WTC11 (cell line): ENCODE measurements at regions not wholly inside any gene's neighbourhood (a gene's known extent, or its start where the extent isn't known, plus 50 kb on each side); places are given as distances from the start of the nearest gene placed in this dataset.

Source experiments
- ATAC-seq: fragments of 200-7000 bp; cut with Tn5 transposase; 2 replicates; pipeline ENCODE4 v1.10.0; 2021; ENCODE audit warnings: mild to moderate bottlenecking, moderate library complexity
- CTCF ChIA-PET: fragments of 300-600 bp; sonication (Branson Sonifier 250); formaldehyde crosslinking; loops from one replicate; lab custom pipeline; 2021; ENCODE audit warnings: antibody characterized with exemption; lab: Charles Lee
- POLR2A ChIA-PET: fragments of 350-600 bp; sonication (Branson Sonifier 250); formaldehyde crosslinking; loops from one replicate; lab custom pipeline; 2021; ENCODE audit warnings: antibody characterized with exemption; lab: Charles Lee
- DNase-seq: peaks from one replicate; pipeline ENCODE4 v3.0.0; 2021; ENCODE audit warnings: low spot score
- H3K27ac Mint-ChIP-seq: 2 replicates; pipeline ENCODE4 v1.8.0; 2021; ENCODE audit warnings: mixed read lengths
- H3K27me3 Mint-ChIP-seq: 2 replicates; pipeline ENCODE4 v1.8.0; 2021; ENCODE audit warnings: low read depth, mild to moderate bottlenecking, moderate library complexity, mixed read lengths
- H3K36me3 Mint-ChIP-seq: 2 replicates; pipeline ENCODE4 v1.8.0; 2021; ENCODE audit warnings: mixed read lengths
- H3K4me1 Mint-ChIP-seq: 2 replicates; pipeline ENCODE4 v1.8.0; 2022; ENCODE audit warnings: mixed read lengths
- H3K4me3 Mint-ChIP-seq: 2 replicates; pipeline ENCODE4 v1.8.0; 2021; ENCODE audit warnings: mild to moderate bottlenecking, moderate library complexity, mixed read lengths
- H3K9me3 Mint-ChIP-seq: 2 replicates; pipeline ENCODE4 v1.8.0; 2021; ENCODE audit warnings: mixed read lengths
- CBFB ChIP-seq: sonication (generic); formaldehyde crosslinking; IDR thresholded peaks from 2 replicates; pipeline ENCODE4 v1.8.1; 2022; ENCODE audit warnings: mild to moderate bottlenecking, low read depth, missing genetic modification reagents
- FOXK1 ChIP-seq: sonication (generic); formaldehyde crosslinking; IDR thresholded peaks from 2 replicates; pipeline ENCODE4 v1.8.0; 2022; ENCODE audit warnings: mild to moderate bottlenecking, moderate library complexity, missing genetic modification reagents
- FOXP1 ChIP-seq: sonication (generic); formaldehyde crosslinking; IDR thresholded peaks from 2 replicates; pipeline ENCODE4 v1.8.0; 2022; ENCODE audit warnings: missing genetic modification reagents, mild to moderate bottlenecking, moderate library complexity, borderline replicate concordance
- GABPB1 ChIP-seq: sonication (generic); formaldehyde crosslinking; IDR thresholded peaks from 2 replicates; pipeline ENCODE4 v1.8.1; 2023; ENCODE audit warnings: mild to moderate bottlenecking, missing genetic modification reagents
- GRHL2 ChIP-seq: fragments of 250-450 bp; sonication (Bioruptor Pico); IDR thresholded peaks from 2 replicates; pipeline ENCODE4 v1.8.0; 2022; ENCODE audit warnings: mild to moderate bottlenecking, moderate library complexity; ENCODE audit not compliant: insufficient replicate concordance, severe bottlenecking
- KAT7 ChIP-seq: sonication (generic); formaldehyde crosslinking; IDR thresholded peaks from 2 replicates; pipeline ENCODE4 v1.8.1; 2023; ENCODE audit warnings: missing genetic modification reagents, mild to moderate bottlenecking, borderline replicate concordance
- NFE2L1 ChIP-seq: sonication (generic); formaldehyde crosslinking; IDR thresholded peaks from 2 replicates; pipeline ENCODE4 v1.8.1; 2023; ENCODE audit warnings: missing genetic modification reagents
- OVOL2 ChIP-seq: fragments of 250-450 bp; sonication (Bioruptor Pico); IDR thresholded peaks from 2 replicates; pipeline ENCODE4 v1.9.0; 2021; ENCODE audit warnings: mild to moderate bottlenecking, borderline replicate concordance
- TP53 ChIP-seq: sonication (generic); formaldehyde crosslinking; IDR thresholded peaks from 2 replicates; pipeline ENCODE4 v1.8.1; 2023; ENCODE audit warnings: mild to moderate bottlenecking, missing genetic modification reagents
- ZNF317 ChIP-seq: sonication (generic); formaldehyde crosslinking; IDR thresholded peaks from 2 replicates; pipeline ENCODE4 v1.8.1; 2023; ENCODE audit warnings: low read depth, mild to moderate bottlenecking, moderate library complexity, missing genetic modification reagents, borderline replicate concordance
- ZNF396 ChIP-seq: fragments of 250-450 bp; sonication (Bioruptor Pico); IDR thresholded peaks from 2 replicates; pipeline ENCODE4 v1.8.0; 2021; ENCODE audit warnings: mild to moderate bottlenecking, moderate library complexity, borderline replicate concordance
- TF ChIP-seq, protein P1 (sequence below): sonication (generic); formaldehyde crosslinking; IDR thresholded peaks from 2 replicates; pipeline ENCODE4 v1.8.0; 2022; ENCODE audit warnings: mild to moderate bottlenecking, missing genetic modification reagents
- TF ChIP-seq, protein P2 (sequence below): sonication (generic); formaldehyde crosslinking; IDR thresholded peaks from 2 replicates; pipeline ENCODE4 v1.8.1; 2022; ENCODE audit warnings: low read depth, mild to moderate bottlenecking, moderate library complexity, missing genetic modification reagents, borderline replicate concordance
- TF ChIP-seq, protein P3 (sequence below): sonication (generic); formaldehyde crosslinking; IDR thresholded peaks from 2 replicates; pipeline ENCODE4 v1.8.1; 2022; ENCODE audit warnings: low read depth, missing genetic modification reagents, borderline replicate concordance
- TF ChIP-seq, protein P4 (sequence below): sonication (generic); formaldehyde crosslinking; IDR thresholded peaks from 2 replicates; pipeline ENCODE4 v1.8.0; 2023; ENCODE audit warnings: missing genetic modification reagents, mild to moderate bottlenecking, borderline replicate concordance
- TF ChIP-seq, protein P5 (sequence below): fragments of 250-450 bp; sonication (Bioruptor Pico); IDR thresholded peaks from 2 replicates; pipeline ENCODE4 v1.9.0; 2021; ENCODE audit warnings: mild to moderate bottlenecking
- TF ChIP-seq, protein P6 (sequence below): sonication (generic); formaldehyde crosslinking; IDR thresholded peaks from 2 replicates; pipeline ENCODE4 v1.8.0; 2022; ENCODE audit warnings: missing genetic modification reagents

DNA sequence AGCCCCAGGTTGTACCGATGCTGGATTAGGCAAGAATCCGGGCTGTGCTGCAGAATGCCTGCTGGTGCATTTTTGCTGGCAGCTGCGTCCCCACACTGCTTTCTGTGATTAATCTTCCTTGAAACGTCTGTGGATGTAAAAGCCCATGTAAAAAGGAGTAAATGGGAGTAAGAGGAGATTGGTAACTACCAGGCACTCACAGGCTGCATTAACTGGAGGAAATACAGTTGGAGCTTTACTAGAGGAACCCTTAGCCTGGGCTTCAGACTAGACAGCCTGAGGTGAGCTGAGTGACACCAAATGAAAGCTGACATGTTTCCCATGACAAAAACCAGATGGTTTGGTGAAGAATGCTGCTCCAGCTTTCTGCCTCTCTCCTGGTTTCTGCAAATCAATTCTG, 190.4 kb upstream of the GAS1 start:
- ChIA-PET CTCF (no interaction called here), POLR2A (no interaction called here)
- TF ChIP-seq FOXP1, result no peak
- TF ChIP-seq, protein P1, sequence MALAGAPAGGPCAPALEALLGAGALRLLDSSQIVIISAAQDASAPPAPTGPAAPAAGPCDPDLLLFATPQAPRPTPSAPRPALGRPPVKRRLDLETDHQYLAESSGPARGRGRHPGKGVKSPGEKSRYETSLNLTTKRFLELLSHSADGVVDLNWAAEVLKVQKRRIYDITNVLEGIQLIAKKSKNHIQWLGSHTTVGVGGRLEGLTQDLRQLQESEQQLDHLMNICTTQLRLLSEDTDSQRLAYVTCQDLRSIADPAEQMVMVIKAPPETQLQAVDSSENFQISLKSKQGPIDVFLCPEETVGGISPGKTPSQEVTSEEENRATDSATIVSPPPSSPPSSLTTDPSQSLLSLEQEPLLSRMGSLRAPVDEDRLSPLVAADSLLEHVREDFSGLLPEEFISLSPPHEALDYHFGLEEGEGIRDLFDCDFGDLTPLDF, result no peak
- TF ChIP-seq OVOL2 (CRISPR knock-in tag), result no peak
- TF ChIP-seq GABPB1 (CRISPR knock-in tag), result no peak
- TF ChIP-seq, protein P2, sequence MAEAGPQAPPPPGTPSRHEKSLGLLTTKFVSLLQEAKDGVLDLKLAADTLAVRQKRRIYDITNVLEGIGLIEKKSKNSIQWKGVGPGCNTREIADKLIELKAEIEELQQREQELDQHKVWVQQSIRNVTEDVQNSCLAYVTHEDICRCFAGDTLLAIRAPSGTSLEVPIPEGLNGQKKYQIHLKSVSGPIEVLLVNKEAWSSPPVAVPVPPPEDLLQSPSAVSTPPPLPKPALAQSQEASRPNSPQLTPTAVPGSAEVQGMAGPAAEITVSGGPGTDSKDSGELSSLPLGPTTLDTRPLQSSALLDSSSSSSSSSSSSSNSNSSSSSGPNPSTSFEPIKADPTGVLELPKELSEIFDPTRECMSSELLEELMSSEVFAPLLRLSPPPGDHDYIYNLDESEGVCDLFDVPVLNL, result no peak
- TF ChIP-seq CBFB (CRISPR knock-in tag), result no peak
- no peak for TF ChIP-seq KAT7 (CRISPR knock-in tag)
- TF ChIP-seq, protein P3, sequence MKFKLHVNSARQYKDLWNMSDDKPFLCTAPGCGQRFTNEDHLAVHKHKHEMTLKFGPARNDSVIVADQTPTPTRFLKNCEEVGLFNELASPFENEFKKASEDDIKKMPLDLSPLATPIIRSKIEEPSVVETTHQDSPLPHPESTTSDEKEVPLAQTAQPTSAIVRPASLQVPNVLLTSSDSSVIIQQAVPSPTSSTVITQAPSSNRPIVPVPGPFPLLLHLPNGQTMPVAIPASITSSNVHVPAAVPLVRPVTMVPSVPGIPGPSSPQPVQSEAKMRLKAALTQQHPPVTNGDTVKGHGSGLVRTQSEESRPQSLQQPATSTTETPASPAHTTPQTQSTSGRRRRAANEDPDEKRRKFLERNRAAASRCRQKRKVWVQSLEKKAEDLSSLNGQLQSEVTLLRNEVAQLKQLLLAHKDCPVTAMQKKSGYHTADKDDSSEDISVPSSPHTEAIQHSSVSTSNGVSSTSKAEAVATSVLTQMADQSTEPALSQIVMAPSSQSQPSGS (CRISPR knock-in tag), result no peak
- TF ChIP-seq FOXK1 (CRISPR knock-in tag), result no peak
- TF ChIP-seq, protein P4, sequence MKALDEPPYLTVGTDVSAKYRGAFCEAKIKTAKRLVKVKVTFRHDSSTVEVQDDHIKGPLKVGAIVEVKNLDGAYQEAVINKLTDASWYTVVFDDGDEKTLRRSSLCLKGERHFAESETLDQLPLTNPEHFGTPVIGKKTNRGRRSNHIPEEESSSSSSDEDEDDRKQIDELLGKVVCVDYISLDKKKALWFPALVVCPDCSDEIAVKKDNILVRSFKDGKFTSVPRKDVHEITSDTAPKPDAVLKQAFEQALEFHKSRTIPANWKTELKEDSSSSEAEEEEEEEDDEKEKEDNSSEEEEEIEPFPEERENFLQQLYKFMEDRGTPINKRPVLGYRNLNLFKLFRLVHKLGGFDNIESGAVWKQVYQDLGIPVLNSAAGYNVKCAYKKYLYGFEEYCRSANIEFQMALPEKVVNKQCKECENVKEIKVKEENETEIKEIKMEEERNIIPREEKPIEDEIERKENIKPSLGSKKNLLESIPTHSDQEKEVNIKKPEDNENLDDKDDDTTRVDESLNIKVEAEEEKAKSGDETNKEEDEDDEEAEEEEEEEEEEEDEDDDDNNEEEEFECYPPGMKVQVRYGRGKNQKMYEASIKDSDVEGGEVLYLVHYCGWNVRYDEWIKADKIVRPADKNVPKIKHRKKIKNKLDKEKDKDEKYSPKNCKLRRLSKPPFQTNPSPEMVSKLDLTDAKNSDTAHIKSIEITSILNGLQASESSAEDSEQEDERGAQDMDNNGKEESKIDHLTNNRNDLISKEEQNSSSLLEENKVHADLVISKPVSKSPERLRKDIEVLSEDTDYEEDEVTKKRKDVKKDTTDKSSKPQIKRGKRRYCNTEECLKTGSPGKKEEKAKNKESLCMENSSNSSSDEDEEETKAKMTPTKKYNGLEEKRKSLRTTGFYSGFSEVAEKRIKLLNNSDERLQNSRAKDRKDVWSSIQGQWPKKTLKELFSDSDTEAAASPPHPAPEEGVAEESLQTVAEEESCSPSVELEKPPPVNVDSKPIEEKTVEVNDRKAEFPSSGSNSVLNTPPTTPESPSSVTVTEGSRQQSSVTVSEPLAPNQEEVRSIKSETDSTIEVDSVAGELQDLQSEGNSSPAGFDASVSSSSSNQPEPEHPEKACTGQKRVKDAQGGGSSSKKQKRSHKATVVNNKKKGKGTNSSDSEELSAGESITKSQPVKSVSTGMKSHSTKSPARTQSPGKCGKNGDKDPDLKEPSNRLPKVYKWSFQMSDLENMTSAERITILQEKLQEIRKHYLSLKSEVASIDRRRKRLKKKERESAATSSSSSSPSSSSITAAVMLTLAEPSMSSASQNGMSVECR (CRISPR knock-in tag), result no peak
- TF ChIP-seq, protein P5, sequence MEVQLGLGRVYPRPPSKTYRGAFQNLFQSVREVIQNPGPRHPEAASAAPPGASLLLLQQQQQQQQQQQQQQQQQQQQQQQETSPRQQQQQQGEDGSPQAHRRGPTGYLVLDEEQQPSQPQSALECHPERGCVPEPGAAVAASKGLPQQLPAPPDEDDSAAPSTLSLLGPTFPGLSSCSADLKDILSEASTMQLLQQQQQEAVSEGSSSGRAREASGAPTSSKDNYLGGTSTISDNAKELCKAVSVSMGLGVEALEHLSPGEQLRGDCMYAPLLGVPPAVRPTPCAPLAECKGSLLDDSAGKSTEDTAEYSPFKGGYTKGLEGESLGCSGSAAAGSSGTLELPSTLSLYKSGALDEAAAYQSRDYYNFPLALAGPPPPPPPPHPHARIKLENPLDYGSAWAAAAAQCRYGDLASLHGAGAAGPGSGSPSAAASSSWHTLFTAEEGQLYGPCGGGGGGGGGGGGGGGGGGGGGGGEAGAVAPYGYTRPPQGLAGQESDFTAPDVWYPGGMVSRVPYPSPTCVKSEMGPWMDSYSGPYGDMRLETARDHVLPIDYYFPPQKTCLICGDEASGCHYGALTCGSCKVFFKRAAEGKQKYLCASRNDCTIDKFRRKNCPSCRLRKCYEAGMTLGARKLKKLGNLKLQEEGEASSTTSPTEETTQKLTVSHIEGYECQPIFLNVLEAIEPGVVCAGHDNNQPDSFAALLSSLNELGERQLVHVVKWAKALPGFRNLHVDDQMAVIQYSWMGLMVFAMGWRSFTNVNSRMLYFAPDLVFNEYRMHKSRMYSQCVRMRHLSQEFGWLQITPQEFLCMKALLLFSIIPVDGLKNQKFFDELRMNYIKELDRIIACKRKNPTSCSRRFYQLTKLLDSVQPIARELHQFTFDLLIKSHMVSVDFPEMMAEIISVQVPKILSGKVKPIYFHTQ (CRISPR knock-in tag), result no peak
- TF ChIP-seq ZNF396 (CRISPR knock-in tag), result no peak
- TF ChIP-seq, protein P6, sequence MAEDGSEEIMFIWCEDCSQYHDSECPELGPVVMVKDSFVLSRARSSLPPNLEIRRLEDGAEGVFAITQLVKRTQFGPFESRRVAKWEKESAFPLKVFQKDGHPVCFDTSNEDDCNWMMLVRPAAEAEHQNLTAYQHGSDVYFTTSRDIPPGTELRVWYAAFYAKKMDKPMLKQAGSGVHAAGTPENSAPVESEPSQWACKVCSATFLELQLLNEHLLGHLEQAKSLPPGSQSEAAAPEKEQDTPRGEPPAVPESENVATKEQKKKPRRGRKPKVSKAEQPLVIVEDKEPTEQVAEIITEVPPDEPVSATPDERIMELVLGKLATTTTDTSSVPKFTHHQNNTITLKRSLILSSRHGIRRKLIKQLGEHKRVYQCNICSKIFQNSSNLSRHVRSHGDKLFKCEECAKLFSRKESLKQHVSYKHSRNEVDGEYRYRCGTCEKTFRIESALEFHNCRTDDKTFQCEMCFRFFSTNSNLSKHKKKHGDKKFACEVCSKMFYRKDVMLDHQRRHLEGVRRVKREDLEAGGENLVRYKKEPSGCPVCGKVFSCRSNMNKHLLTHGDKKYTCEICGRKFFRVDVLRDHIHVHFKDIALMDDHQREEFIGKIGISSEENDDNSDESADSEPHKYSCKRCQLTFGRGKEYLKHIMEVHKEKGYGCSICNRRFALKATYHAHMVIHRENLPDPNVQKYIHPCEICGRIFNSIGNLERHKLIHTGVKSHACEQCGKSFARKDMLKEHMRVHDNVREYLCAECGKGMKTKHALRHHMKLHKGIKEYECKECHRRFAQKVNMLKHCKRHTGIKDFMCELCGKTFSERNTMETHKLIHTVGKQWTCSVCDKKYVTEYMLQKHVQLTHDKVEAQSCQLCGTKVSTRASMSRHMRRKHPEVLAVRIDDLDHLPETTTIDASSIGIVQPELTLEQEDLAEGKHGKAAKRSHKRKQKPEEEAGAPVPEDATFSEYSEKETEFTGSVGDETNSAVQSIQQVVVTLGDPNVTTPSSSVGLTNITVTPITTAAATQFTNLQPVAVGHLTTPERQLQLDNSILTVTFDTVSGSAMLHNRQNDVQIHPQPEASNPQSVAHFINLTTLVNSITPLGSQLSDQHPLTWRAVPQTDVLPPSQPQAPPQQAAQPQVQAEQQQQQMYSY (CRISPR knock-in tag), result no peak
- no peak for TF ChIP-seq GRHL2 (CRISPR knock-in tag)
- TF ChIP-seq ZNF317, result no peak
- no peak for TF ChIP-seq NFE2L1 (CRISPR knock-in tag)
- no peak for TF ChIP-seq TP53 (CRISPR knock-in tag)
- ATAC-seq (no peak), DNase-seq (no peak)
- Mint-ChIP-seq H3K4me1 (peaks cover 6% of the 10 kb centered on the region), H3K27ac (no peak overlapping the region), H3K4me3 (no peak overlapping the region), H3K27me3 (no peaks in the 10 kb centered on the region; the same call in 1 of the 2 replicates), H3K36me3 (no peaks in the 10 kb centered on the region), H3K9me3 (peaks cover 16% of the 10 kb centered on the region)
